ENCODE measurements at regions not wholly inside any gene's neighbourhood (a gene's known extent, or its start where the extent isn't known, plus 50 kb on each side); places are given as distances from the start of the nearest gene placed in this dataset.

GRCh38 chr2:234411793-234412192 is 85.1 kb downstream of the ARL4C start:
- TF ChIP-seq, protein P1, sequence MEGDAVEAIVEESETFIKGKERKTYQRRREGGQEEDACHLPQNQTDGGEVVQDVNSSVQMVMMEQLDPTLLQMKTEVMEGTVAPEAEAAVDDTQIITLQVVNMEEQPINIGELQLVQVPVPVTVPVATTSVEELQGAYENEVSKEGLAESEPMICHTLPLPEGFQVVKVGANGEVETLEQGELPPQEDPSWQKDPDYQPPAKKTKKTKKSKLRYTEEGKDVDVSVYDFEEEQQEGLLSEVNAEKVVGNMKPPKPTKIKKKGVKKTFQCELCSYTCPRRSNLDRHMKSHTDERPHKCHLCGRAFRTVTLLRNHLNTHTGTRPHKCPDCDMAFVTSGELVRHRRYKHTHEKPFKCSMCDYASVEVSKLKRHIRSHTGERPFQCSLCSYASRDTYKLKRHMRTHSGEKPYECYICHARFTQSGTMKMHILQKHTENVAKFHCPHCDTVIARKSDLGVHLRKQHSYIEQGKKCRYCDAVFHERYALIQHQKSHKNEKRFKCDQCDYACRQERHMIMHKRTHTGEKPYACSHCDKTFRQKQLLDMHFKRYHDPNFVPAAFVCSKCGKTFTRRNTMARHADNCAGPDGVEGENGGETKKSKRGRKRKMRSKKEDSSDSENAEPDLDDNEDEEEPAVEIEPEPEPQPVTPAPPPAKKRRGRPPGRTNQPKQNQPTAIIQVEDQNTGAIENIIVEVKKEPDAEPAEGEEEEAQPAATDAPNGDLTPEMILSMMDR (IDR thresholded peaks at IDR 0.05) = no peak
- TF ChIP-seq POLR2A (IDR thresholded peaks at IDR 0.05) = no peak

Data from body of pancreas (tissue), 4 donors.